ENCODE measurements at regions not wholly inside any gene's neighbourhood (a gene's known extent, or its start where the extent isn't known, plus 50 kb on each side); places are given as distances from the start of the nearest gene placed in this dataset.

DNA sequence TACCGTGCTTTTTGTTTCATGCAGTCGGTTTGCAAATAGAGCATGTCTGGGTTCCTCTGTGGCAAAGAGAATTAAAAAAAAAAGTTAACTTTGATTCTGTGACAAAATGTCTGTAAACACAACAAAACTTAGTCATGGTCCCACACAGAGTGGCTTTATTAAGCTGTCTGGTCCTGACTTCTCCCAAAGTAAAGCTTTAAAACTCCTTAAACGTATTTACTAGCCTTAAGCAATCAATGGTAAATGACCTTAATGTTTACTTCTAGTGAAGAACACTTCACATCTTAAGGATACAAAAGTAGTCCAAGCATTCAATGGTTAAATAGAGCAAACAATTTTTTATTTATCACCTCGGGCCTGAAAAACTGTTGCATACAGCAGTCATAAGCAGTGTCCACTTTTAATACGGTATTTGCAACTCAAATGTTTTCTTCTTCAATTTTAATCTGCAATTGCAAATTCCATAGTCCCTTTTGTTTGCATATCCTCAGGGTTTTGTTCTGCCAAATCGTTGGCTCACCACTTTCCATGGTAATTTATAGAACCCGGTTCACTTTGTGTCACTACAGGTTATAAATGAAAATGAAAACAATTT, 453.0 kb upstream of the MIS18BP1 start:
- no peak for DNase-seq

DNA sequence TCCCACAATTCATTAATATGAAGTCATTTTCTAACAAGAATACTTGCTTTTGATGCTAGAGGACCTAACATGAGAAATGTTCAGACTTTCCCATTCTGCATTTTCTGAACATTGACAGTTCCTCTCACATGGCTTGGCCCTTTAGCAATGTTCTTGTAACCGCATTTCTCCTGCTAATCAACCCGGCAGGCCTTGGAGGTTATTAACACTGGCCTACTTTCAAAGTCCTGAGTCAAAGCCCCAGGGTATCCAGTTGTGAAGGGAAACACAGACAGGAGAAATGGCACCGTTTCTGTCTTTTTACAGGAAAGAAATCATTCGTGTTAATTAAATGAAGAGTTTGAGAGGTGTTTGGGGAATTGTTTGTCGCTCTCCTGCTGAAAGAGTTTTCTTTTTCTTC, 446.5 kb upstream of the MIS18BP1 start:
- DNase-seq: no peak

GRCh38 chr14:45698462-45699134, 445.6 kb upstream of the MIS18BP1 start:
- DNase-seq: no peak

- DNase-seq: no peak
Observed at GRCh38 chr14:45686771-45687170, 433.8 kb upstream of the MIS18BP1 start.

DNA sequence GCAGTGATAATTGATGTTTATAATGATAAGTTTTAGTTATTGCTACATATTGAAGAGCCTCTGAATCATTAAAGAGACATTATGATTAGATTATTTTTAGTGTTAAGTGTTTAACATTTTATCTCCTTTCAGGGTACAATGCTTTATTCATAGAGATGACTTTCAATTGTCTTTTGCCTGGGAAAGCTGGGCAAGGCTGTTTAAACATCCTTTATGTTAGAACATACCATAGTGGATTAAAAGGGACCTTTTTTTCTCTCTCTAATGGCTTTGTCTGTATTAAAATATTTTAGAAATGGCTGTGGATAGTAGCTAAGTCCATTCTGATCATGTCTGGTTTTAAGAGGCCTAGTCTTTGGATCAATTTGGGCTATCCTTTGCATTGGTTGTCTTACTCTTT, 427.5 kb upstream of the MIS18BP1 start:
- DNase-seq: no peak

DNA sequence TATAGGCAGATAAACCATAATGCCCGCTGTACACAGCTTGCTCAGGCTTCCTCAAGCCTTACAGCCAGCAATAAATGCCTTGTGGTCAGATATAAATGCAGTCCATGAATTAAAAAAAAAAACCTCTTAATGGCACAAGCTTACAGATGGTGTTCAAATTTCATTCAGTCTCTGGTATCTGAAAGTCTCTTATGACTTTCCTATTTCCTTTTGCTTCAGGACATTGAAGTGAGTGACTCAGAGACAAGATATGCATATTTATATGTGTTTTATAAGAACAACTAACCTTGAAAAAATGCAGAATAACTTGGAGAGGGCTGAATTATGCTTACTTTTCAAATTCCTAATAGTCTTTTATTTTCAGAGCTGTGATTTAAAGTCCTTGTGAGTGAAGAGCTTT, 426.9 kb upstream of the MIS18BP1 start:
- DNase-seq: no peak

DNA sequence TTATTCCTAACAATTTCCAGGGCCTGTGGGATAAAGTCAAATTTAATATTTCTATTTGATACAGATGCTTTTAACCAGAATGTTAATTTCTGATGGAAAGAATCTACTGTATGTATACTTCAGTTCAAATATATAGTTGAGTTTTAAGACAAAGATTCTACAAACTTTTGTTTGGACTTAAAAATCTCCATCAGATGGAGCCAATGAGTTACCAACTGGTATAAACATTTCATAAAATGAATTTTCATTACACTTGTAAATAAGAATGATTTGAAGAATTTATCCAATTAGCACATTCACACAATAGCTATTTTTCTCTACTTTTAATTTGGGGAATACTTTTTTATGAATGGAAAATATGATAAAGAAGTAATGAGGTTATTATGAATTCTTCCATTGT, 425.2 kb upstream of the MIS18BP1 start:
- DNase-seq: no peak

DNA sequence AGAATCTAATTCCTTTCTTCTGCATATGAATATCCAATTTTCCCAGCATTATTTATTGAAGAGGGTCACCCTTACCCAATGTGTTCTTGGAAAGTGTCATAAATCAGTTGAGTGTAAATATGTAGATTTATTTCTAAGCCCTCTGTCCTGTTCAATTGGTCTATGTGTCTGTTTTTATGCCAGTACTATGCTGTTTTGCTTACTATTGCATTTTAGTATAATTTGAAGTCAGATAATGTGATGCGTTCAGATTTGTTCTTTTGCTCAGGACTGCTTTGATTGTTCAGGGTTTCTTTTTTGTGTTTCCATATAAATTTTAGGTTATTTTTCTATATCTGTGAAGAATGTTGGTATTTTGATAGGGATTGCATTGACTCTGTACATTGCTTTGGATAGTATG, 420.4 kb upstream of the MIS18BP1 start:
- DNase-seq: no peak

GRCh38 chr14:45664668-45665356, 411.8 kb upstream of the MIS18BP1 start:
- no peak for DNase-seq

GRCh38 chr14:45658917-45659299, 405.9 kb upstream of the MIS18BP1 start:
- no peak for DNase-seq

DNA sequence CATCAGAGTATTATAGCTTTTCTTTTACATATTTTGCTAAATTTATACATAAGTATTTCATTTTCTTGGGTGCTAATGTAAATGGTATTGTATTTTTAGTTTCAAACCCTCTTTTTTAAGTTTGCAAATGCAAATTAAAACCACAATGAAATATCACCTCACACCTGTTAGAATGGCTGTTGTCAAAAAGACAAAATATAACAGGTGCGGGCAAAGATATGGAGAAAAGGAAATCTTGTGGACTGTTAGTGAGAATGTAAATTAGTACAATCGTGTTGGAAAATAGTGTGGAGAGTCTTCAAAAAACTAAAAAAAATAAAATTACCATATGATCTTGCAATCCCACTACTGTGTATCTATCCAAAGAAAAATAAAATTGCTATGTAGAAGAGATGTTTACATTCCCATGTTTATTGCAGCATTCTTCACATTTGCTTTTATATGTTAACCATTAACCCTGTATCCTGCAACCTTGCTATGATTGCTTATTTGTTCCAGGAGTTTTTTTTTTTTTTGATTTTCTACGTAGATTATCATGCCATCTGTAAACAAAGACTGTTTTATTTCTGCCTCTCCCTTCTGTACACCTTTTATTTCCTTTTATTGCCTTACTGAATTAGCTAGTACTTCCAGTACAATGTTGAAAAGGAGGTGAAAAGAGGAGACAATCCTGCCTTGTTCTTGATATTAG, 405.4 kb upstream of the MIS18BP1 start:
- no peak for DNase-seq

DNA sequence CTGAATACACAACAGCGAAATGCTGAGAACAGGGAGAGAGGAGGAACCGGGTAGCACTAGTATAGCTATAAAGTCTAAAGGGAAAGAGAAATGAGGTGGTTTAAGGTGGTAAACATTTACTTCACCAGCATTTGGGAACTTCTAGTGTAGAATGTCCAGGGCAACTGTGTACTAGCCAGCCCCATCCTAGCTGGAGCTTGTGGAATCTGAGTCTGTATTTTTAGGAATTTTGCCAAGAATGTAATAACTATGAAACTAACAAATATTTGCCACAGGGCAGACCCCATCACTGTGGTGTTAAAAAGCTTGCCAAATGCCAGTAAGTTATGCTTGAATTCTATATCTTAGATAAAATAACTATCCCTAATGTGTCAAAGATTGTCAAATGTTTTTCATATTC, 398.9 kb upstream of the MIS18BP1 start:
- DNase-seq: no peak

DNA sequence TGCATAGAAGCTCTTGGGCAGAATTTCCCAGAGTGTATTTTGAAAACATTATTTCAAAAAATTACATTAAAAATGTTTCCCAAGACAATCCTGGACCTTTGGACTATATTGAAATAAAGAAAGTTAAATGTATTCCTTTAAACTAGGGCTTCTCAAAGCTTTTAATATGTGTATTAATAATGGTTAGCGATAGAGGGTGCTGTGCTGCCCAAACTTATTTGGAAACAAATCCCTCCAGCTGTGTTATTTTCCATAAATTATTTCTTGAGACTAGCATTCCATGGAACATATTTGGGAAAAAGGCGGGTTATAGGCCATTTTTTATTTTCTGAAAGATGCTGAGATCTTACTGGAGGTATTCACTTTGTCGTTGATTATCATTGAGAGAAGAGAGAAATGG, 397.8 kb upstream of the MIS18BP1 start:
- DNase-seq: no peak

GRCh38 chr14:45649051-45649450, 396.0 kb upstream of the MIS18BP1 start:
- DNase-seq: no peak

DNA sequence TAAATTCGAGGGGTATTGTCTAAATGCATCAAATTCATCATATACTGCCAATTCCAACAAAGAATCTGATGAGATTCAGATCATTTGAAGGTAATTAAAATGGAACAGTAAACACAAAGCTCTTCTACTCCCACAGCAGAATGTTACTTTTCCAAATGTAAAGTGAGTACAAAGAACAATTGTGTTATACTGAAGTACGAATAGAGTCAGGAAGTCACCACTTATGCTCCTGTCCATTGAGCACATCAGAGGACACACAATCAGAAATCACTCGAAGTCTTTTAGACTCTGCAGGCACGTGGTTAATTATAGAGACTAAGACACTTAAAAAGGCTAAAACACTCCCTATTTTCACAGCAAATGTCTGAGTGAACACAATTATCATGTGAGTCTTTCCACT, 388.5 kb upstream of the MIS18BP1 start:
- no peak for DNase-seq

DNA sequence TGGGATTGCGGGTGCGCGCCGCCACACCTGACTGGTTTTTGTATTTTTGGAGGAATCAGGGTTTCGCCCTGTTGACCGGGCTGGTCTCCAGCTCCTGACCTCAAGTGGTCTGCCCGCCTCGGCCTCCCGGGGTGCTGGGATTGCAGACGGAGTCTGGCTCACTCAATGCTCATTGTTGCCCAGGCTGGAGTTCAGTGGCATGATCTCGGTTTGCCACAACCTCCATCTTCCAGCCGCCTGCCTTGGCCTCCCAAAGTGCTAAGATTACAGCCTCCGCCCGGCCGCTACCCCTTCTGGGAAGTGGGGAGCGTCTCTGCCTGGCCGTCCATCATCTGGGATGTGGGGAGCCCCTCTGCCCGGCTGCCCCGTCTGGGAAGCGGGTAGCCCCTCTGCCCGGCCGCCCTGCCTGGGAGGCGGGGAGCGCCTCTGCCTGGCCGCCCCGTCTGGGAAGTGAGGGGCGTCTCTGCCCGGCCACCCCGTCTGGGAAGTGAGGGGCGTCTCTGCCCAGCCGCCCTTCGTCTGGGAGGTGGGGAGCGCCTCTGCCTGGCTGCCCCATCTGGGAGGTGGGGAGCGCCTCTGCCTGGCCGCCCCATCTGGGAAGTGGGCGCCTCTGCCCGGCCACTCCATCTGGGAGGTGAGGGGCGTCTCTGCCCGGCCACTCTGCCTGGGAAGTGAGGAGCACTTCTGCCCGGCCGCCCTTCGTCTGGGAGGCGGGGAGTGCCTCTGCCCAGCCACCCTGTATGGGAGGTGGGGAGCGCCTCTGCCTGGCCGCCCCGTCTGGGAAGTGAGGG, 381.8 kb upstream of the MIS18BP1 start:
- DNase-seq: peak in 1 of 5 donors; percentile 6

GRCh38 chr14:45633220-45633984, 380.4 kb upstream of the MIS18BP1 start:
- DNase-seq: no peak

GRCh38 chr14:45621731-45622130, 368.7 kb upstream of the MIS18BP1 start:
- no peak for DNase-seq

GRCh38 chr14:45619831-45620230, 366.8 kb upstream of the MIS18BP1 start:
- no peak for DNase-seq

GRCh38 chr14:45610318-45610717, 357.3 kb upstream of the MIS18BP1 start:
- DNase-seq: no peak

DNA sequence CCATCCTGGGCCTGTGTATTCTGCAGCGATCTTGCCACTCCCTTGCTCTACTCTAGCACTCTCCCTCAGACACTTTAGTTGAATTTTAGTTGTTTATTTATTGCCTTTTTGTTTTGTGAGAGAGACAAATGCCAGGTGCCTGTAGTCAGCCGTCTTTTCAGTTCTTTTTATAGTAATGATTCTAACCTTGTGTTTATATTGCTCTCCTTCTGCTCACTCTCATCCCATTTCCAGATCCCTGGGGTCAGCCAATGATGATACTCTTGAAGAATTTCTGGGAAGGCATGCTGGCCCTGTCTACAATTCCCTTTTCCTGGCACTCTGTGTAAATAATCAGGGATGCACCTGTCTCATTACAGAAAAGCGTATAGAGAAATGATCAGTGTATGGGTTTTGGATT, 334.1 kb upstream of the MIS18BP1 start:
- DNase-seq: no peak

- no peak for DNase-seq
Observed at GRCh38 chr14:45559626-45560025, 306.6 kb upstream of the MIS18BP1 start.

Data from T-helper 1 cell (primary cell).